Islet precursor cell (in vitro differentiated cells): ENCODE measurements at regions not wholly inside any gene's neighbourhood (a gene's known extent, or its start where the extent isn't known, plus 50 kb on each side); places are given as distances from the start of the nearest gene placed in this dataset.
"Not testable (repeated sequence)": the region's sequence is repeated elsewhere in the genome, so short reads cannot be mapped to it uniquely, and the experiment has no call there.

Experiments
- DNase-seq: peaks from one replicate; pipeline ENCODE4 v3.0.0-alpha.2; 2018

DNA sequence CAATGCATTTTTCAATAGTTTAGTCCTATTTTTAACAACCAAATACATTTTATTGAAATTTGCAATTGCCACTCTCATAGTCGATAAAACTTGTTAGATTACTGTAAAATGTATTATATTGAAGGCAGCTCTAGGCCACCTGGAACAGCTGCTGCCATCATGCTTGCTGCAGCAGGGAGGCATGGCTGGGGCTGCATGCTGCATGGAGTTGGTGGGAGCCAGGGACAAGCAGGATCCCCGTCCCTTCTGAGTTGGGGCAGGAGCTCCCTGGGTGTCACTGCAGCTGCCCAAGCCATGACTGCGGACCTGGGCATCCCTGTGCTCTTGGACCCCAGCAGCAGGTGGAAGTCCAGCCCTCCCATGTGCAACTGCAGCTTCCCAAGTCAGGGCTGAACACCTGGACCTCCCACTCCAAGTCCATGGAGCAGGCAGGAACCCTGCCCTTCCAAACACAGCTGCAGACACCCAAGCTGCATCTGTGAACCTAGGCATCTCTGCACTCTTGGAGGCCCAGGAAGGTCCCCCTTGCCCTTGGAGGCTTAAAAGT, 742.0 kb downstream of the ZBBX start:
- DNase-seq, result no peak

DNA sequence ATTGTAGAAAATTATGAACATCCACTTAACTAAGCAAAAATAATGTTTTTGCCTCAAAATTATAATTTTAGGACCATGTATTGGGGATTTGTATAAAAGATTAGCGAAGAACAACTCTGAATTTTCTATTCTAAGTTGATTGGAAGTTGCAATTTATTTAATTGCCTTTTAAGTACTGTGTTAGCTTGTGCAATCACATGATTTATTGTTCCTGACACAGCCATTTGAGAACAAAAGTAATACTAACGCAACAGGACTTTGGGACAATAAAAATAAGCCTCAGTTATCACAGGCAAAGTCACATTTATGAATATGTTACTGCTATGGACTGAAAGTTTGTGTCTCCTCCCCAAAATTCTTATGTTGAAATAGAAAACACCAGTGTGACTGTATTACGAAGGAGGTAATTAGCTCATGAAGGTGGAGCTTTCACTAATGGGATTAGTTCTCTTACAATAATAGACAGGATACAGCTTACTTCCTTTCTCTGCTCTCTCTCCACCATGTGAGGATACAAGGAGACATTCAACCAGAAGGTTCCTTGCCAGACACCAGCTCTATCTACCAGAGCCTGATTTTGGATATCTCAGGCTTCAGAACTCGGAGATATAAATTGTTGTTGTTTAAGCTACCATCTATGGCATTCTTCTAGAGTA, 745.9 kb downstream of the ZBBX start:
- DNase-seq, result no peak

DNA sequence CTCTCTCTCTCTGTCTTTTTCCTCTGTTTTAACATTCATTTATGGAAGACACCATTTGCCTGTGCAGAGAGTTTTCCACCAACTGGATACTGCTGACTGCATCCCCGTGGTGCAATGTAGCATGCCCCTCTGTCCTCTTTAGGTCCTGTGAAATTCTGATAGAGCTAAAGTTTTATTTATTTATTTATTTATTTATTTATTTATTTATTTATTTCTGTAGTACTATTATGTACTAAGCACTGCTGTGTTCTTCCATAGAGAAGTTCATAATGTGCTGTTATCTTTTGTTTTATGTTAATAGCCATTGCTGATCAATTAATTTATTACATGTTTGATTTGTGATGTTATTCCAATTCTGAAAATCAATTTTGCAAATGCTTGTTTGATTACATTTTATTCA, 749.9 kb downstream of the ZBBX start:
- no peak for DNase-seq

DNA sequence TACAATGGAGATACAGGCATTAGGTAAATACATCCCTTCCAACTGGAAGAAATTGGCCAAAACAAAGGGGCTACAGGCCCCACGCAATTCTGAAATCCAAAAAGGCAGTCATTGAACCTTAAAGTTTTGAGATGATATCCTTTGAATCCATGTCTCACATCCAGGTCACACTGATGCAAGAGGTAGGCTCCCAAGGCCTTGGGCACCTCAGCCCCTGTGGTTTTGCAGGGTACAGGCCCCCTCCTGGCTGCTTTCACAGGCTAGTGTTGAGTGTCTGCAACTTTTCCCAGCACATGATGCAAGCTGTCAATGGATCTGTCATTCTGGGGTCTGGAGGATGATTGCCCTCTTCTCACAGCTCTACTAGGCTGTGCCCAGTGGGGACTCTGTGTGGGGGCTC, 766.7 kb downstream of the ZBBX start:
- no peak for DNase-seq

DNA sequence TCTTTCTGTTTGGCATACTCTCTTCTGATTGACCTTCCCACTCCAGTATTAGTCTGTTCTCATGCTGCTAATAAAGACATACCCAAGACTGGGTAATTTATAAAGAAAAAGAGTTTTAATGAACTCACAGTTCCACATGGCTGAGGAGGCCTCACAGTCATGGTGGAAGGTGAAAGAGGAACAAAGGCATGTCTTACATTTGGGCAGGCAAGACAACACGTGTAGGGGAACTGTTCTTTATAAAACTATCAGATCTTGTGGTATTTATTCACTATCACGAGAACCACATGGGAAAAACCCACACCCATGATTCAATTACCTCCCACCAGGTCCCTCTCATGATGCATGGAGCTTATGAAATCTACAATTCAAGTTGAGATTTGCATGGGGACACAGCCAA, 767.3 kb downstream of the ZBBX start:
- not testable (repeated sequence) for DNase-seq

DNA sequence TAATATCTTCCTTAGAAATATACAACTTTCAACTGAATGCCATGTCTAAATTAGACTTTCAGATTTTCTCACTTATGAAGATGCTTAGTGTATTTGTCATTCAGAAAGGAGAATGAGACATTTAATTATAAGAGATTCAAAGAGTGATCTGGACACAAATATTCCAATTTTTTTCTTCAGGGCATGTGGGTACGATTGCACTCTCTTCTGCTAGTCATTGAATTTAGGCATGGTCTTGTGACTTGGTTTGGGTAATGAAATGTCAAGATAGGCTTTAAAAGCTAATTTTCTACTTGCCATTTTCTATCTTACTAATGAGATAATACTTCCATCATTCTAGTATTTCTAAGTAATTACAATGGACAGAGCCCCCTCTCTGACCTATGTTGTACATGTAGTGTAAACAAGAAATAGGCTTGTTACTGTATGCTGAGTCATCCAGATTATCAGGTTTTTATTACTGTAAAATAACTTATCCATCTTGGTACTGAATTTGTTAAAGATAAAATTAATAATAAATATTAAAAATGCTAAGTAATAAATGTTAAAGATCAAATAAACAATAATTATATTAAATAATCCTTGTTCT, 770.8 kb upstream of the BCHE start:
- no peak for DNase-seq

DNA sequence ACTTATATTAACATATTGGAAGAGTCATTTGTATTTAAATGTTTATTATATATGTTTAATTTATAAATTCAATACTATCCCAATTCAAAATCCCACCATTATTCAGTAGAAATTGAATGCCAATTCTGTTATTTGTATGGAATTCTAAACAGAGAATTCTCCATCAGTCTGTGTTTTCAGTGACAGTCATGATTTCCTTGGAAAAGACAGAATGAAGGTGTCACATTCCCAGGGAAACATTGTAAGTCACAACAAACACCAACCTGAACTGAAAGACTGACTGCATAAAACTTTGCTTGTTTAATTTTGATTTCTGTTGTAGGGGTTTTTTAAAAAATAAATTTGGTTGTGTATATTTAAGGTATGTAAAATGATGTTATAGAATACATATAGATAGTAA, 769.8 kb upstream of the BCHE start:
- DNase-seq, result no peak

DNA sequence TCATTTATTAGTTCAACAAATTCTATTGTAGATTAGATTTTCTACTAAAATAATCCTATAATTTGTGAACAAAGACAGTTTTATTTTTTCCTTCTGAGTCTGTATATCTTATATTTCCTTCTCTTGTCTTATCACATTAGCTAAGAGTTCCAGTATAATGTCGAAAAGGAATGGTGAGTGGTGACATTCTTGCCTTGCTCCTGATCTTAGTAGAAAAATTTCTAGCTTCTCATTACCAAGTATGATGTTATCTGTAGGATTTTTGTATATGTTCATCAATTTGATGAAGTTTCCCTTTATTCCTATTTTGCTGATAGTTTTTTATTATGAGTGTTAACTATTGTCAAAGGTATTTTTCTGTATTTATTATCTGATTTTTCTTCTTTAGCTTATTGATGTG, 756.6 kb upstream of the BCHE start:
- DNase-seq, result no peak

DNA sequence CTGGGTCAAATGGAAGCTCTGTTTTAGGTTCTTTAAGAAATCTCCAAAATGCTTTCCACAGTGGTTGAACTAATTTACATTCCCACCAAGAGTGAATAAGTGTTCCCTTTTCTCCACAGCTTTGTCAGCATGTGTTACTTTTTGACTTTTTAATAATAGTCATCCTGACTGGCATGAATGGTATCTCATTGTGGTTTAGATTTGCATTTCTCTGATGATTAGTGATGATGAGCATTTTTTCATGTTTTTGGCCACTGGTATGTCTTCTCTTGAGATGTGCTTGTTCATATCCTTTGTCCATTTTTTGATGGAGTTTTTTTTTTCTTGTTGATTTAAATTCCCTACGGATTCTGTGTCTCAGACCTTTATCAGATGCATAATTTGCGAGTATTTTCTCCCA, 745.0 kb upstream of the BCHE start:
- no peak for DNase-seq

DNA sequence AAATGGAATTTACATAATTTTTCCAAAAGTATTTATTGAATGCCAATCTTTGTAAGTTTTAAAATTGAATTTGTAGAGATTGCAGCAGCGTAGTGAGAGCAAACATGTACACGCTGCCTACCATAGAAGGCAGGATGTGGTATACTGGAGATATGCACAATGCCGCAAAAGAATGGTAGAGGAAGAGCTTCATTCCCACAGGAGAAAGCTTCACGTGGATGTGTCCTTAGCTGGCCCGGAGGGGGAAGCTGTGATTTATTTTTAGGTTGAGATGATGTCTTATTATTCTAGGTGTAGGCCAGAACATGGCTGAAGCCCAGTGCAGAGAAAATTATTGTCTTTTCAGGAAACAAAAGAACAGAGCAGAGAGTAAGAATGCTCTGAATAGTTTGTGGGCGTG, 743.3 kb upstream of the BCHE start:
- DNase-seq, result no peak

DNA sequence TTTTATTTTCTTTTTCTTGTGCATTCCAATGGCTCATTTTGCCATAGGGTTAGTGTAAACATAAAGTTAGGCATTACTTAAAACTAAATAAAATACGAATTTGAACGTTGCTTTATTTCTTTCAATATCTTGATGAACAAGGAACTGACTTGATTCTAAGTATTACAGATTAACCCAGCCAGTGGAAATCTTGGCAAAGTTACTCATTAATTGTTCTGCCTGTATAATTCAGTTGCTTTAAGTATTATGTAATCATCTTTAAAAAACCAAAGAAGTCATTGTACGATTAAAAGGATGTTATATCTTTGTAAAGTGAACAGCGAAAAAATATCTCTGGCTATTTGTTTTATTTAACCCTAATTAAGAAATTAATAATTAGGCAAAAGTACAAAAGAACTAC, 737.9 kb upstream of the BCHE start:
- no peak for DNase-seq

DNA sequence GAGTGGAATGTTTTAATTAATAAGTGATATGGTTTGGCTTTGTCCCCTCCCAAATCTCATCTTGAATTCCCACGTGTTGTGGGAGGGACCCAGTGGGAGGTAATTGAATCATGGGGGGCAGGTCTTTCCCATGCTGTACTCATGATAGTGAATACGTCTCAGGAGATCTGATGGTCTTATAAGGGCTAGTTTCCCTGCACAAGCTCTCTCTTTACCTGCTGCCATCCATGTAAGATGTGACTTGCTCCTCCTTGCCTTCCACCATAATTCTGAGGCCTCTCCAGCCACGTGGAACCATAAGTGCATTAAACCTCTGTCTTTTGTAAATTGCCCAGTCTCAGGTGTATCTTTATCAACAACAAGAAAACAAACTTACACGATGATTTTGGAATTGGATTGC, 734.5 kb upstream of the BCHE start:
- not testable (repeated sequence) for DNase-seq

DNA sequence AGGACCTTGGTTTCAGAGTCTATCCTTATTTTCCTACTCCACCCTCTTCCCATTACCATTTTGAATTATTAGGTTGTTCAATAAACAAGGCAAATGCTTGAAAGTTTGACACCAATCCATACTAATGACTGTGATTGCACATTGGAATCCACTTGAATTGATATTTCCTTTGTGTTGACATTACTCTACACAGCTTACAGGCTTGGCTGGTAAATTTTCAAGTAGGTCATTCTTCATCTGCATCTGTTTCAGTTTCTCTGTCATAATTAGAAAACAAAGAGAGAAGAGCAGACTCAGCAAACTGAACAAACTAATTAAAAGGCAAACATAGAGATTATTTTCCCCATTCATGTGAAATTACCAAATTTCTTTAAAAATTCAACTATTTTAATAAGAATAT, 732.9 kb upstream of the BCHE start:
- DNase-seq, result no peak

DNA sequence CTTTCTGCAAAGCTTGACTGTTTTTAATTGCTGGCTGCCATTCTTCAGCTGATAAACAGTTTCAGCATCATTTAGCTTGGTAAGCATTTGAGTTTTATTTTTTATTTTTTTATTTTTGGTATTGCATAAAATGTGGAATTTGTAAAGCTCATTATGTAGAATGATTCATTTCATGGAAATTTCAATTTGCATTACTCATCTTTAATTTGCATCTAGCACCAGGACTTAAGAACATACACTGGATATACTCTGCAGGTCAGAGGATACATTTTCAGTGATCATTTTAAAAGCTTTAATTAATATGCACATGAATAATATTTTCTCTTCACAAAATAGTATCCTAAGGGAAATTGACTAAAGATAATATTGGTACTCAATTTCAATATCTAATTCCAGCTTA, 732.4 kb upstream of the BCHE start:
- DNase-seq, result no peak

DNA sequence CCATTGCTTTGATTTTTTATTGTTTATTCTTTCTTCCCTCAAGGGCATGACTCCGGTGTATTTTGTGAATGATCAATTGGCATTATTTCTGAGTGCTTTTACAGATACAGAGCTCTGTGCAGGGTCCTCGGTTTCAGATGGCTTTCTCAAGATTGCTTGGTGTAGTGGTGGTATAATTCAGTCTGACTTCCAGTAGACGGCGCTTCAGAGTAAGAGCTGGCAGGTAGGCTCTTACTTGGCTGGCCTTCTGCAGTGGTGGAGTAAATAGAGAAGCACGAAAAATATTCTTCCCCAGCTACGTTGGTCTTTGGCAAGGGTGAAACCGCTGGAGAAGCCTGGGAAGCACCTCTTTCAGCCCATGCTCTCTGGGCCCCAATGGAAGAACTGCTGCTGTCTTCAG, 723.0 kb upstream of the BCHE start:
- DNase-seq, result peak; percentile 56

DNA sequence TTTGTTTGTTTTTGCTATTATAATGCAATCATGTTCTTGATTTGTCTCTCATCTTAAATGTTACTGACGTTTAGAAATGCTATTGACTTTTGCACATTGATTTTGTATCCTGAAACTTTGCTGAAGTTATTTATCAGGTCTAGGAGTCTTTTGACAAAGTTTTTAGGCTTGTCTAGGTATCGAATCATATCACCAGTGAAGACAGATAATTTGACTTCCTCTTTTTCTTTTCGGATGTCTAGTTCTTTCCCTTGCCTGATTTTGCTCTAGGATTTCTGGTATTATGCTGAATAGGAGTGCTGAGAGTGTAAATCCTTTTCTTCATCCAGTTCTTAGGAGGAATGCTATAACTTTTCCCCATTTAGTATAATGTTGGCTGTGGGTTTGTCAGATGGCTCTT, 719.7 kb upstream of the BCHE start:
- no peak for DNase-seq

DNA sequence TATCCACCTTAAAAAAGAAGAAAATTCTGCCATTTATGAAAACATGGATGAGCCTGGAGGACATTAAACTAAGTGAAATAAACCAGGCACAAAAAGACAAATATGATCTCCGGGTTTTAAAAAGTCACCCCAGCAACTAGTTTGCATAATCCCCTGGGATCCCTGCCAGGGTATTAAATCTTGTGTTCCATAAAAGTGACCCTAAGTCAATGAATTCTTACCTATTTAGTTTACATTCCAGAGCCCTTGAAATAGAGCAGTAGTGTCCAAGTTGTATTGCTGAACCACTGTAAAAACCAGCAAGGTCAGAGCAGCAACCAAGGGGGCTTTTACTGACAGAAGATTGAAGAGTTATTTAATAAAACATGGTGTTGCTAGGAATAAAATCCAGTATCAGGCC, 716.8 kb upstream of the BCHE start:
- no peak for DNase-seq

DNA sequence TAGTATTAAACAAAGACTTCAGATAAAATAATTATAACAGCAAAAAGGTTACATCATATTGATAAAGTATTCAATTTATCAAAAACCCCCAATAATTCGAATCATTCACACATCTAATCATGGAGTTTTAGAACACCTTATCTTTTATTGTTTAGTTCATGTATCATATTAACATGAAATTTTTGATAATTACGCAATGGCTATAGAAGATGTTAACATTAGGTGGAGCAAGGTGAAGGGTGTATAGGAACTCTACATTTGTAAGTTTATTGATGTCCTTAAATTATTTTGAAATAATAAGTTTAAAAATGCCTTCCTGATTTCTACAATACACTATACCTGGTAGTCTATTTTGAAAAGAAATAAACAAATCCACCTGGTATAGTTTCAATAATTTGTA, 696.5 kb upstream of the BCHE start:
- no peak for DNase-seq

DNA sequence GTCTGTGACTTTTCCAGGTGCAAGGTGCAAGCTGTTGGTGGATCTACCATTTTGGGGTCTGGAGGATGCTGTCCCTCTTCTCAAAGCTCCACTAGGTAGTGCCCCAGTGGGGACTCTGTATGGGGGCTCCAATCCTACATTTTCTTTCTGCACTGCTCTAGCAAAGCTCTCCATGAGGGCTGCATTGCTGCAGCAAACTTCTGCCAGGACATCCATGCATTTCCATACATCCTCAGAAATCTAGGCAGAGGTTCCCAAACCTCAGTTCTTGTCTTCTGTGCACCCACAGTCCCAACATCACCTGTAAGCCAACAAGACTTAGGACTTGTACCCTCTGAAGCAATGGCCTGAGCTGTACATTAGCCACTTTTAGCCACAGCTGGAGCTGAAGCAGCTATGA, 694.5 kb upstream of the BCHE start:
- no peak for DNase-seq

DNA sequence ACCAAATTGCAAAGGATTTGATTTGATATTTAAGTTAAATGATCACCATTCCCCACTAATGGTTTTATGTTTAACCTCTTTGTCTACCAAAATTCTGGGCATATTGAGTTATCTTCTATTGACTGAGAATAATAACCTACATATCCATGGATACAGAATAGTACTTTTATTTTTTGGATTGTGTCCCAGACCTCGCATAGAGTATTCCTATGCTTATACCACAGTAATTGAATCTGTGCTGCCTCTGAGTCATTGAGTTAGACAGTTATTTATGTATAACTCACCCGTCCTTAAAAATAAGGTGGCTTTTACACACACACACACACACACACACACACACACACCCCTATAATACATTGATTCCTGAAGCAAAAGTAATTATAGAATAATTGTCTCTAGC, 690.1 kb upstream of the BCHE start:
- no peak for DNase-seq

DNA sequence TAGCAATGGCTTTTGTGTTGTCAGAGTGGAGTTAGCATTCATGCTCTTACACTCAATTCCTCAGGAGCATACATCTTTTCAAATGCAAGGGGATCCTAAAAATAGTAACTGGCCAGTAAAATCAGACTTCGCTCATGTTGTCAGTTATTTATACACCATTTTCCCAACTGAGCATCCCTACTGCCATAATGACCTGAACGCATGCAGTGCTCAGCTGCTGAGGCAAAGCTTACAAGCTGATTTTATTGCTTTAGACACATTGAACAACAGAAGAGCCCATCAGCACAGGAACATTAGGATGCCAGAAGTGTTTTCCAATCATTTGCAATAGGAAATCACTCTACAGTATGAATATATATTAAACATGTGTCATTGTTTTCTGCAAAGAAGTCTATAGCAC, 689.7 kb upstream of the BCHE start:
- no peak for DNase-seq

DNA sequence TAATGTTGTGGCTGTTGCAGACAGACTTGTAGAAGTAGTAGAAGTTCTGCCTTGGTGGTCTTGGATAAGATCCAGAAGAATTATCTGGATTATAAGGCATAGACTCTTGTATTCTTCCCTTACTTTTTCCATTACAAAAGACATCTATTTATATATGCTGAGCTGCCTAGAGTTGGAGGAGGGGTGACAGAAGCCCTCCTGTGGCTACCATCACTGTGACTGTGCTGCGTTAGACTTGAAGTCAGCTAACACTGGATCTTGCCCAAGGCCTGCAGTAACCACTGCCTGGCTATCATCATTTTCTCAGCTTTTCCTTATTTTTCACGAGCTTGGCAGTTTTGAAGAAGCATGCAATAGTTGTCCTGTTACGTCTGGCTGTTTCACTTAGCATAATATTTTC, 684.8 kb upstream of the BCHE start:
- DNase-seq, result no peak

DNA sequence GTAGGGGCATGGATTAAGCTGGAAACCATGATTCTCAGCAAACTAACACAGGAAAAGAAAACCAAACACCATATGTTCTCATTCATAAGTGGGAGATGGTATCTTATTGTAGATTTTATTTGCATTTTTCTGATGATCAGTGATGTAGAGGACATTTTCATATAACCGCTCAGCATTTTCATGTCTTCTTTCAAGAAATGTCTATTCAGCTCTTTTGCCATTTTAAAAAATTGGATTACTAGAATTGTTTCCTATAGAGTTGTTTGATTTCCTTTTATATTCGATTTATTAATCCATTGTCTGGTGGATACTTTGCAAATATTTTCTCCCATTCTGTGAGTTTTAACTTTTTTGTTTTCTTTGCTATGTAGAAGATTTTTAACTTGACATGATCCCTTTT, 682.2 kb upstream of the BCHE start:
- DNase-seq, result no peak

DNA sequence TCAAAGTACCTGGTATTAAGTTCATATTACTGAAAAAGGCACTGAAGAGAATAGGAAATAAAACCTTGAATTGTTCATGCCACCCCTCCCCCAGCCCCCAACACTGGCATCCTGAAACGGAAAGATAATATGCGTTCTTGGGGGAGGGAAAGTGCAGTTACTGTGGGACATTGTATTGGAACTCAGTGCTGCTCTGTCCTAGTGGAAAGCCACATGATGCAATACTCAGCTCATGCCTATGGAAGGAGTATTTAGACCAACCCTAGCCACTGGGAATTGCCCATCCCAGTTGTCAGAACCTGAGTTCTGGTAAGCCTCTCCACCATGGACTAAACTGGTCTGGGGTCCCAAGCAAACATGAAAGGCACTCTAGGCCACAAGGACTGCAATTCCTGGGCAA, 680.8 kb upstream of the BCHE start:
- no peak for DNase-seq

DNA sequence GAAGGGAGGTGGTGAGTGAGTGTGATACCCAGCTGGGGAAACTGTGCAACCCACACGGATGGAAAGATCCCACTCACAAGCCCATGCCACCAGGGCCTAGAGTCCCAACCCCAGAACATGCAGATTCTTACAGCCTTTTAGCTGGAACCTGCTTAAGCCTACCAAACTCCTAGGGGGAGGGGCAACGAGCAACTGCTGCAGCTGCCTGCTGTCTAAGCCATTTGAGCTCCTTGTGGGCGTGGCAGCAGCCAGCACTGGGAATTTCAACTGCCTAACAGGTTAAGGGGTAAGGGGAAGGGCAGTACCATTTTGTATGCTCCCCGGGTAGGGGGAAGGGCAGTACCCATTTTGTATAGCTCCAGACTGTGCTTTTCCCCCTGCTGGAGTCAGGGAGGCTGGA, 673.2 kb upstream of the BCHE start:
- no peak for DNase-seq
